ENCODE measurements at regions not wholly inside any gene's neighbourhood (a gene's known extent, or its start where the extent isn't known, plus 50 kb on each side); places are given as distances from the start of the nearest gene placed in this dataset.

DNA sequence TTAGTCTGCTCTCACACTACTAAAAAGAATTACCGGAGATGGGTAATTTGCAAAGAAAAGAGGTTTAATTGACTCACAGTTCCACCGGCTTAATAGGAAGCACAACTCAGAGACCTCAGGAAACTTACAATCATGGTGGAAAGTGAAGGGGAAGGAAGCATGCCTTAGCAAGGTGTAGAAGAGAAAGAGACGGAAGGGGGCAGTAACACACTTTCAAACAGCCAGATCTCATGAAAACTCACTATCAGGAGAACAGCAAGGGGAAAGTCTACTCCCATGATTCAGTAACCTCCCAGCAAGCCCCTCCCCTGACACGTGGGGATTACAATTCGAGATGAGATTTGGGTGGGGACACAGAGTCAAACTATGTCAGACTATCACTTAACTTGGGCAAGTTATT is 236.6 kb upstream of the ANO3 start:
- TF ChIP-seq, protein P1, sequence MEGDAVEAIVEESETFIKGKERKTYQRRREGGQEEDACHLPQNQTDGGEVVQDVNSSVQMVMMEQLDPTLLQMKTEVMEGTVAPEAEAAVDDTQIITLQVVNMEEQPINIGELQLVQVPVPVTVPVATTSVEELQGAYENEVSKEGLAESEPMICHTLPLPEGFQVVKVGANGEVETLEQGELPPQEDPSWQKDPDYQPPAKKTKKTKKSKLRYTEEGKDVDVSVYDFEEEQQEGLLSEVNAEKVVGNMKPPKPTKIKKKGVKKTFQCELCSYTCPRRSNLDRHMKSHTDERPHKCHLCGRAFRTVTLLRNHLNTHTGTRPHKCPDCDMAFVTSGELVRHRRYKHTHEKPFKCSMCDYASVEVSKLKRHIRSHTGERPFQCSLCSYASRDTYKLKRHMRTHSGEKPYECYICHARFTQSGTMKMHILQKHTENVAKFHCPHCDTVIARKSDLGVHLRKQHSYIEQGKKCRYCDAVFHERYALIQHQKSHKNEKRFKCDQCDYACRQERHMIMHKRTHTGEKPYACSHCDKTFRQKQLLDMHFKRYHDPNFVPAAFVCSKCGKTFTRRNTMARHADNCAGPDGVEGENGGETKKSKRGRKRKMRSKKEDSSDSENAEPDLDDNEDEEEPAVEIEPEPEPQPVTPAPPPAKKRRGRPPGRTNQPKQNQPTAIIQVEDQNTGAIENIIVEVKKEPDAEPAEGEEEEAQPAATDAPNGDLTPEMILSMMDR (IDR thresholded peaks at IDR 0.05), result no peak
- TF ChIP-seq POLR2A (IDR thresholded peaks at IDR 0.05), result no peak

Measured in adrenal gland (tissue), 5 donors.